ENCODE measurements at regions not wholly inside any gene's neighbourhood (a gene's known extent, or its start where the extent isn't known, plus 50 kb on each side); places are given as distances from the start of the nearest gene placed in this dataset.

DNA sequence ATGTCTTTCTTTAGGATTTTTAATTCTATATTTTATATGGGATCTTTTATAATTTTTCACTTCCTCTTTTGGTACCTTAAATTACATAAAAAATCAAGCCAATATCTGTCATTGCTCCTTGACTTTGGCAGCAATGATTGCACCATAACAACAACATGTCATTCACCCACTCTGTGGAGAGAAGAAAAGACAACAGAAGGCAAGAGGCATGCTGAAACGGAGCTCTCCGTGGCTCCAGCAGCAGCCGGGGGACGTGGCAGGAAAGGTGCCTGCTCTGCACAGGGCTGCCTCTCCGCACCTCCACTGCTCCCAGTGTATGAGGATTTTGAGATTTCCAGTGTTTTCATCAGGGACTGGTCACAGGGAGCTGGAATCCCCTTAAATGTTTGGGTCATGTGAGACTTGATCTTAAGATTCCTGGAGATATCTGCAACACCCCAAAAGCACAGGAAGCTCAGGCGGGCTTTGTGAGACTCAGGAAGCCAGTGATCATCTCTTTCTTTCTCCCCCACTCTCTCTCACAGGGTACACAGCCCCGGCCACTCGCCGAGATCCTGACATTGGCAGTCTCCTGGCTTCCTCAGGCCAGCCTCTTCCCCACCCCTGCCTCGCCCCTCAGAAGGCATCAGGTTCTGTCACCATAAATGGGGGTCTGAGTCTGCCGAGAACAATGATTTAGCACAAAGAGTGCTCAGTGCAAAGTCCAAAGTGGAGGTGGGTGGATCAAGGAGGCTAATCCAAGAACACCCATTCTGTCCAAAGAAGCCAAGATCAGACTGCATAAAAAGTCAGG, 74.6 kb downstream of the ACTL7B start:
- intact Hi-C loops (cut with micrococcal nuclease), result no loop called here
- no peak overlapping the region for H3K27ac Mint-ChIP-seq (ENCODE audit: low read depth, unreplicated experiment)
- no peaks in the 10 kb centered on the region for H3K27me3 Mint-ChIP-seq (ENCODE audit: insufficient read depth, unreplicated experiment)
- TF ChIP-seq, protein P1, sequence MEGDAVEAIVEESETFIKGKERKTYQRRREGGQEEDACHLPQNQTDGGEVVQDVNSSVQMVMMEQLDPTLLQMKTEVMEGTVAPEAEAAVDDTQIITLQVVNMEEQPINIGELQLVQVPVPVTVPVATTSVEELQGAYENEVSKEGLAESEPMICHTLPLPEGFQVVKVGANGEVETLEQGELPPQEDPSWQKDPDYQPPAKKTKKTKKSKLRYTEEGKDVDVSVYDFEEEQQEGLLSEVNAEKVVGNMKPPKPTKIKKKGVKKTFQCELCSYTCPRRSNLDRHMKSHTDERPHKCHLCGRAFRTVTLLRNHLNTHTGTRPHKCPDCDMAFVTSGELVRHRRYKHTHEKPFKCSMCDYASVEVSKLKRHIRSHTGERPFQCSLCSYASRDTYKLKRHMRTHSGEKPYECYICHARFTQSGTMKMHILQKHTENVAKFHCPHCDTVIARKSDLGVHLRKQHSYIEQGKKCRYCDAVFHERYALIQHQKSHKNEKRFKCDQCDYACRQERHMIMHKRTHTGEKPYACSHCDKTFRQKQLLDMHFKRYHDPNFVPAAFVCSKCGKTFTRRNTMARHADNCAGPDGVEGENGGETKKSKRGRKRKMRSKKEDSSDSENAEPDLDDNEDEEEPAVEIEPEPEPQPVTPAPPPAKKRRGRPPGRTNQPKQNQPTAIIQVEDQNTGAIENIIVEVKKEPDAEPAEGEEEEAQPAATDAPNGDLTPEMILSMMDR (IDR thresholded peaks at IDR 0.05; ENCODE audit: unreplicated experiment), result no peak
- H3K36me3 Mint-ChIP-seq (ENCODE audit: insufficient read depth, unreplicated experiment), result no peaks in the 10 kb centered on the region
- CTCF ChIA-PET, result interaction anchor here (0.6 to 1.2 kb wide), 10 partner anchors 19 to 1763 kb away, joined by 3 to 5 read pairs (median 3); no protein-coding TSS in a partner anchor
- BruUV-seq (replicated peaks), result no TSS peak
- no peaks in the 10 kb centered on the region for H3K9me3 Mint-ChIP-seq (ENCODE audit: unreplicated experiment)
- peaks cover 18% of the 10 kb centered on the region for H3K4me1 Mint-ChIP-seq (ENCODE audit: insufficient read depth, unreplicated experiment)
- peak; percentile 23 for DNase-seq (ENCODE audit: unreplicated experiment)
- POLR2A ChIA-PET, result no interaction called here
- H3K4me3 Mint-ChIP-seq (ENCODE audit: unreplicated experiment), result no peak overlapping the region

DNA sequence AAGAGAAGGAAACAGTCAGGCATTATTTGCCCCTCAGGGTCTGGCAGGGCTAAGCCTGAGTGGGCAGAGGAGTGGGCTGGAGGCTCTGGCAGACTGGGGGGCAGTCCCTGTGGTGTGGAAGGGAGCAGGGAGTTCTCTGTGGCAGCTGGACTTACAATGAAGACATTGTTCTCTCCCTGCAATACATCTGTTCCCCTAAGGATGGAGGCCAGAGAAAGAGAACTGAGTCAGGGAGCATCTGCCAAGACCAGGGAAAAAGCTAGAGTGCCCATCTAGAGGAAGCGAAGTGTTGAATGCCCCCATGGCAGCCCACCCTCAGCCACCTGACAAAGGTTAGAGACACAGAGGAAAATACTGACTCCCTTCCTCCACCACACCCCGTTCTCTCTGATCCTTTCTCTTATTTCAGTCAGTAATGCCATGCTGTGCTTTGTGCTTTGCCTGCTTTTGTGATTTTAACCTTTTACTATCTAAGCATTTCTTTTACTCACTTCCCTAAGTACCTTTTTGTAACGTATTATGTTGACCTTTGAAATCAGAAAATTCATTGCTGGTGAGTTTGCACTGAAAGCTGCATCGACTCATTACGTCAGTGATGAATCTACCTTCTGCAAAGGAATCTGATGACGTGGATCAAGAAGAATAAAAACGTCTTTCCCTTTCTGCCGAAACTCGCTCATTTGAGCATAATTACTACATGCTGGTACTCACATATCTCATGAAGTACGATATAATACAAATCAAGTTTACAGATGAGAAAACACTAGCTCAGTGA, 76.0 kb downstream of the ACTL7B start:
- intact Hi-C loops (cut with micrococcal nuclease), result loop anchor here (5.0 kb wide), 1 partner anchor 33 kb away; no protein-coding TSS in a partner anchor
- Mint-ChIP-seq H3K9me3 (ENCODE audit: unreplicated experiment) (no peaks in the 10 kb centered on the region), H3K27ac (ENCODE audit: low read depth, unreplicated experiment) (no peak overlapping the region), H3K4me1 (ENCODE audit: insufficient read depth, unreplicated experiment) (peaks cover 9% of the 10 kb centered on the region), H3K27me3 (ENCODE audit: insufficient read depth, unreplicated experiment) (no peaks in the 10 kb centered on the region), H3K4me3 (ENCODE audit: unreplicated experiment) (no peak overlapping the region), H3K36me3 (ENCODE audit: insufficient read depth, unreplicated experiment) (no peaks in the 10 kb centered on the region)
- TF ChIP-seq, protein P1 (IDR thresholded peaks at IDR 0.05; ENCODE audit: unreplicated experiment), result no peak
- ChIA-PET POLR2A (interaction anchor here (0.6 to 0.9 kb wide), 3 partner anchors 7 to 1299 kb away, joined by 3 read pairs; no protein-coding TSS in a partner anchor), CTCF (interaction anchor here (0.7 to 1.4 kb wide), 8 partner anchors 18 to 1438 kb away, joined by 3 to 4 read pairs (median 4); no protein-coding TSS in a partner anchor)
- no peak for DNase-seq (ENCODE audit: unreplicated experiment)
- no TSS peak for BruUV-seq (replicated peaks)

DNA sequence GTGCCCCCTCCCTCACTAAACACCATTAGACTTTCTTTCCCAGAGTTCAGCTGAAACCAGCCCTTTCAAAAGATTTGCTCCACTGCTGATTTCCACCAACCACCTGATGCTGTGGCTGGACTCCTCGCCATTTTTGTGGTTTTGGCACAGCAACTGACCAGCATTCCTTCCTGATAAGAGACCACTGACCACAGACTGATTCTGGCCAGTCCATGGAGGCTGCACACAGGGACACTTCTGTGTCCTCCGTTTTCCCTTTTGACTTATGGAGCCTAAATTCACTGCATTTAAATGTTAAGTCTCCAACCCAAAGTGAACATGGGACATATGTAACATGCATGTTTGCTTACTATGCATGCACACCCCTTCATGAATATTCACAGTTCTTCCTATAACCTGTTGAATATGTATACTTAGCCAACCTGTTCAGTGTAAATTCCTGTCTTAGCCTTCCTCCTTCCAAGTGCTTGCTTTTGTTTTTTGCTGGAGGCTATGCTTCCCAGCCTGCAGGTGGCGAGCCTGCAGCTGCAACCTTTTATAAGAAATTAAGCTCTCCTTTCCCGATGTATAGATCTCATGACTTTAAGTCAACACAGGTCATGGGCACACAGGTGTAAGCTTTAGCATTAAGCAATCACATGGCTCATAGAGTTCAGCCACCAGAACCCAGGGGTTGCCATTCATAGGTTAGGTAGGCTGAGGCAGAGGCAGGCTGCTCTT, 78.7 kb downstream of the ACTL7B start:
- DNase-seq (ENCODE audit: unreplicated experiment), result peak; percentile 48
- H3K36me3 Mint-ChIP-seq (ENCODE audit: insufficient read depth, unreplicated experiment), result no peaks in the 10 kb centered on the region
- CTCF ChIA-PET, result interaction anchor here (0.6 to 3.0 kb wide), 8 partner anchors 9 to 1481 kb away, joined by 3 to 26 read pairs (median 6); no protein-coding TSS in a partner anchor
- H3K4me3 Mint-ChIP-seq (ENCODE audit: unreplicated experiment), result no peak overlapping the region
- intact Hi-C loops (cut with micrococcal nuclease), result loop anchor here (5.0 kb wide), 1 partner anchor 35 kb away; no protein-coding TSS in a partner anchor
- TF ChIP-seq, protein P1 (IDR thresholded peaks at IDR 0.05; ENCODE audit: unreplicated experiment), result no peak
- no peaks in the 10 kb centered on the region for H3K9me3 Mint-ChIP-seq (ENCODE audit: unreplicated experiment)
- POLR2A ChIA-PET, result interaction anchor here (1.1 to 1.6 kb wide), 2 partner anchors 10 to 37 kb away, joined by 4 to 9 read pairs; no protein-coding TSS in a partner anchor
- no TSS peak for BruUV-seq (replicated peaks)
- no peaks in the 10 kb centered on the region for H3K27me3 Mint-ChIP-seq (ENCODE audit: insufficient read depth, unreplicated experiment)
- no peak overlapping the region for H3K27ac Mint-ChIP-seq (ENCODE audit: low read depth, unreplicated experiment)
- H3K4me1 Mint-ChIP-seq (ENCODE audit: insufficient read depth, unreplicated experiment), result peaks cover 14% of the 10 kb centered on the region
